HepG2 (cell line): ENCODE measurements at regions not wholly inside any gene's neighbourhood (a gene's known extent, or its start where the extent isn't known, plus 50 kb on each side); places are given as distances from the start of the nearest gene placed in this dataset.

Source experiments
- ATAC-seq: fragments of 200-7000 bp; cut with Tn5 transposase; 3 replicates; pipeline ENCODE4 v1.9.1; 2020; ENCODE audit warnings: mild to moderate bottlenecking, moderate library complexity
- BruUV-seq: library from RNA; stranded (reverse); fragments of 400-500 nt; replicated peaks from 2 replicates; lab custom pipeline; 2021; lab: Mats Ljungman, UMichigan
- CTCF ChIA-PET: fragments of 300-600 bp; formaldehyde crosslinking; extraction: SDS; loops from one replicate; lab custom pipeline; 2021; ENCODE audit warnings: low total read pairs, inconsistent platforms, low intra/inter-chr PET ratio; lab: Yijun Ruan, JAX
- POLR2A ChIA-PET: fragments of 350-600 bp; sonication (Branson Sonifier 250); formaldehyde crosslinking; loops from one replicate; lab custom pipeline; 2020; ENCODE audit warnings: antibody characterized with exemption, inconsistent platforms; lab: Yijun Ruan, JAX
- DNase-seq: peaks from one replicate; pipeline ENCODE4 v3.0.0-alpha.2; 2015; ENCODE audit warnings: low spot score
- FAIRE-seq: peaks from 3 replicates; lab custom pipeline; 2011; peaks lifted over from hg19 to GRCh38; lab: Jason Lieb, UNC
- H2AFZ ChIP-seq: one replicate; pipeline ENCODE4 v1.6.1; 2011; ENCODE audit warnings: low read length, inconsistent platforms
- H3K27ac ChIP-seq: fragments of 300-600 bp; 3 replicates; pipeline ENCODE4 v1.8.0; 2011; ENCODE audit warnings: mixed run types, mild to moderate bottlenecking, mixed read lengths, low read length, inconsistent platforms; ENCODE audit not compliant: insufficient read depth; ENCODE audit errors: extremely low read length
- H3K27me3 ChIP-seq, 2 experiments: fragments of 200-600 bp in 1 of 2; 2 replicates in 1 of 2; 3 replicates in 1 of 2; pipeline versions ENCODE4 v1.6.0 to v1.8.0; 2011; ENCODE audit warnings: low read length in 2 of 2, mild to moderate bottlenecking in 2 of 2, moderate library complexity in 2 of 2, inconsistent platforms in 1 of 2; ENCODE audit not compliant: insufficient read depth in 2 of 2, control insufficient read depth in 1 of 2
- H3K36me3 ChIP-seq, 2 experiments: fragments of 200-600 bp in 1 of 2; replicated peaks in 1 of 2; 2 replicates in 1 of 2; 3 replicates in 1 of 2; pipeline versions ENCODE4 v1.5.1 to v1.8.0; 2011; ENCODE audit warnings: low read length in 2 of 2, inconsistent platforms in 1 of 2; ENCODE audit not compliant: insufficient read depth in 2 of 2, control insufficient read depth in 1 of 2
- H3K4me1 ChIP-seq: 2 replicates; pipeline ENCODE4 v1.5.1; 2012; ENCODE audit warnings: low read length, inconsistent platforms; ENCODE audit not compliant: insufficient read depth
- H3K4me2 ChIP-seq: 2 replicates; pipeline ENCODE4 v1.6.0; 2011; ENCODE audit warnings: low read depth, low read length, inconsistent platforms
- H3K4me3 ChIP-seq, 3 experiments: fragments of 200-600 bp in 1 of 3; sonication (generic), shearing (Covaris generic) in 1 of 3; replicated peaks in 1 of 3; 2 replicates each; pipeline ENCODE4 v1.5.1; 2011 to 2016; ENCODE audit warnings: low read length in 3 of 3, inconsistent platforms in 2 of 3, low read depth in 2 of 3, mild to moderate bottlenecking in 2 of 3, control low read depth in 1 of 3, mixed read lengths in 1 of 3; ENCODE audit not compliant: insufficient read depth in 1 of 3
- H3K79me2 ChIP-seq: one replicate; pipeline ENCODE4 v1.6.1; 2011; ENCODE audit warnings: low read length, inconsistent platforms; ENCODE audit not compliant: insufficient read depth
- H3K9ac ChIP-seq: 2 replicates; pipeline ENCODE4 v1.6.0; 2011; ENCODE audit warnings: mild to moderate bottlenecking, low read depth, low read length, inconsistent platforms; ENCODE audit not compliant: insufficient read depth
- H3K9me3 ChIP-seq: 2 replicates; pipeline ENCODE4 v1.5.1; 2012; ENCODE audit warnings: mild to moderate bottlenecking, low read length
- H4K20me1 ChIP-seq: 2 replicates; pipeline ENCODE4 v1.6.0; 2011; ENCODE audit warnings: inconsistent platforms, mild to moderate bottlenecking, low read length, moderate library complexity; ENCODE audit not compliant: insufficient read depth
- ARID5B ChIP-seq: IDR thresholded peaks from 2 replicates; pipeline ENCODE4 v1.4.0; 2020; ENCODE audit warnings: mild to moderate bottlenecking, missing genetic modification reagents
- CC2D1A ChIP-seq: sonication (generic); formaldehyde crosslinking; IDR thresholded peaks from 2 replicates; pipeline ENCODE4 v1.8.1; 2023; ENCODE audit warnings: mild to moderate bottlenecking, missing genetic modification reagents
- CREB1 ChIP-seq, 2 experiments: fragments of 450-650 bp in 1 of 2; IDR thresholded peaks; 2 replicates each; pipeline ENCODE4 v1.6.1; 2016 to 2017; ENCODE audit warnings: control low read depth in 1 of 2, mild to moderate bottlenecking in 1 of 2, missing compliant biosample characterization in 1 of 2, missing genetic modification characterization in 1 of 2
- GATAD2A ChIP-seq: IDR thresholded peaks from 2 replicates; pipeline ENCODE4 v1.6.1; 2016
- HNF1B ChIP-seq: sonication (generic); formaldehyde crosslinking; IDR thresholded peaks from 2 replicates; pipeline ENCODE4 v1.5.1; 2020; ENCODE audit warnings: mild to moderate bottlenecking, moderate library complexity, missing genetic modification reagents
- IRF2 ChIP-seq: IDR thresholded peaks from 2 replicates; pipeline ENCODE4 v1.6.1; 2018; ENCODE audit warnings: missing genetic modification reagents, missing compliant biosample characterization
- MAFF ChIP-seq: IDR thresholded peaks from 2 replicates; pipeline ENCODE4 v1.6.1; 2011; ENCODE audit warnings: low read depth, low read length, improper control_type of control experiment
- NR2F2 ChIP-seq: IDR thresholded peaks from 2 replicates; pipeline ENCODE4 v1.6.1; 2012; ENCODE audit warnings: low read depth, inconsistent platforms, borderline replicate concordance
- RERE ChIP-seq: IDR thresholded peaks from 2 replicates; pipeline ENCODE4 v1.6.1; 2016; ENCODE audit warnings: low read depth, missing genetic modification reagents, missing compliant biosample characterization
- TFE3 ChIP-seq: IDR thresholded peaks from 2 replicates; pipeline ENCODE4 v1.6.1; 2016
- ZSCAN9 ChIP-seq: IDR thresholded peaks from 2 replicates; pipeline ENCODE4 v1.6.1; 2016; ENCODE audit warnings: borderline replicate concordance
- WGBS: methylation state at CpG from one replicate; pipeline ENCODE4 v1.1.6; 2017; ENCODE audit warnings: low lambda C conversion rate; 5-methylcytosine and 5-hydroxymethylcytosine counted together
- in situ Hi-C: cut with HindIII; loops from 2 replicates; pipeline ENCODE4 v1.10.0; 2017; ENCODE audit warnings: low pct_unique_long_range_greater_than_20kb; ENCODE audit not compliant: extremely low pct_ligation_motif_present
- intact Hi-C: fragments of 100-400 bp; cut with micrococcal nuclease; formaldehyde crosslinking; loops from one replicate; pipeline ENCODE4 v1.10.0; 2022; ENCODE audit not compliant: unreplicated experiment

- peak overlapping the region; percentile 64 for H3K27ac ChIP-seq
- H3K9ac ChIP-seq = no peak overlapping the region
- ChIA-PET CTCF (no interaction called here), POLR2A (no interaction called here)
- H4K20me1 ChIP-seq = no peaks in the 10 kb centered on the region
- 3% methylated on average over 3 of the region's 3 CpGs for WGBS
- intact Hi-C loops = no loop called here
- H3K79me2 ChIP-seq = no peaks in the 10 kb centered on the region
- DNase-seq (peak; percentile 71), FAIRE-seq (peak; percentile 80), ATAC-seq (peak; percentile 98)
- H2AFZ ChIP-seq = no peak overlapping the region
- H3K4me1 ChIP-seq = peaks cover 45% of the 10 kb centered on the region
- peak overlapping the region; percentile 28; the same call in 1 of the 2 replicates for H3K4me2 ChIP-seq
- peak overlapping the region in 1 of 3 experiments; percentile 20; a peak in 1 of 6 replicates for H3K4me3 ChIP-seq
- no peaks in the 10 kb centered on the region for H3K36me3 ChIP-seq
- BruUV-seq = no TSS peak
- H3K9me3 ChIP-seq = no peaks in the 10 kb centered on the region
- in situ Hi-C loops = no loop called here
- no peaks in the 10 kb centered on the region for H3K27me3 ChIP-seq
- TF ChIP-seq ZSCAN9 = peak; percentile 43; the same call in 1 of the 2 replicates
- no peak for TF ChIP-seq CREB1 (IDR thresholded peaks at IDR 0.05)
- TF ChIP-seq CREB1 (CRISPR knock-in tag; IDR thresholded peaks at IDR 0.05) = peak; percentile 68
- TF ChIP-seq MAFF = peak; percentile 48; the same call in 1 of the 2 replicates
- 0 out of 2 replicates have a peak, but pooled peaks have one; percentile 43 for TF ChIP-seq IRF2
- TF ChIP-seq ARID5B (CRISPR knock-in tag) = peak; percentile 74
- TF ChIP-seq RERE (CRISPR knock-in tag) = 0 out of 2 replicates have a peak, but pooled peaks have one; percentile 50
- peak; percentile 47 for TF ChIP-seq GATAD2A (CRISPR knock-in tag)
- no peak for TF ChIP-seq CC2D1A (CRISPR knock-in tag)
- TF ChIP-seq NR2F2 = peak; percentile 43; the same call in 1 of the 2 replicates
- TF ChIP-seq HNF1B (CRISPR knock-in tag) = 0 out of 2 replicates have a peak, but pooled peaks have one; percentile 31
- peak; percentile 61; the same call in 1 of the 2 replicates for TF ChIP-seq TFE3 (CRISPR knock-in tag)
Measured at GRCh38 chr11:93034031-93034722, 64.7 kb downstream of the MTNR1B start.
